ENCODE measurements at regions not wholly inside any gene's neighbourhood (a gene's known extent, or its start where the extent isn't known, plus 50 kb on each side); places are given as distances from the start of the nearest gene placed in this dataset.

DNA sequence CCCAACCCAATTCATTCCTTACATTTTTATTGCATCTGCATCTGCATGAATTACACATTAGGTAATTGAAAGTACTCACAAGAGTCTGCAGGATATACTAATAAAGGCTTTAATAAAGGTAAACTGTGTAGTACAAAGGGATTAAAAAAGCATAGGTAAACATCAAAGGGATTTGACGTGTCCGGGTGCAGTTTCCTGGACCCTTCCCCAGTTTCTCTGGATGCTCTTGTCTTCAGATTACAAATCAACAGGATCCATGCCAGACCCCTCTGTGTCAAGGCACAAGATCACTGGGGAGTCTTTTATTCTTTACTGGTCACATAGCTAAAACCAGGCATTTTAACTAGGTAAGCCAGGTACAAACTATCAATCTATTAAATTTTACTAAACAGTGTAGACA, 177.2 kb upstream of the TYRP1 start:
- TF ChIP-seq, protein P1, sequence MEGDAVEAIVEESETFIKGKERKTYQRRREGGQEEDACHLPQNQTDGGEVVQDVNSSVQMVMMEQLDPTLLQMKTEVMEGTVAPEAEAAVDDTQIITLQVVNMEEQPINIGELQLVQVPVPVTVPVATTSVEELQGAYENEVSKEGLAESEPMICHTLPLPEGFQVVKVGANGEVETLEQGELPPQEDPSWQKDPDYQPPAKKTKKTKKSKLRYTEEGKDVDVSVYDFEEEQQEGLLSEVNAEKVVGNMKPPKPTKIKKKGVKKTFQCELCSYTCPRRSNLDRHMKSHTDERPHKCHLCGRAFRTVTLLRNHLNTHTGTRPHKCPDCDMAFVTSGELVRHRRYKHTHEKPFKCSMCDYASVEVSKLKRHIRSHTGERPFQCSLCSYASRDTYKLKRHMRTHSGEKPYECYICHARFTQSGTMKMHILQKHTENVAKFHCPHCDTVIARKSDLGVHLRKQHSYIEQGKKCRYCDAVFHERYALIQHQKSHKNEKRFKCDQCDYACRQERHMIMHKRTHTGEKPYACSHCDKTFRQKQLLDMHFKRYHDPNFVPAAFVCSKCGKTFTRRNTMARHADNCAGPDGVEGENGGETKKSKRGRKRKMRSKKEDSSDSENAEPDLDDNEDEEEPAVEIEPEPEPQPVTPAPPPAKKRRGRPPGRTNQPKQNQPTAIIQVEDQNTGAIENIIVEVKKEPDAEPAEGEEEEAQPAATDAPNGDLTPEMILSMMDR (conservative IDR thresholded peaks at IDR 0.05; ENCODE audit: low read depth, low read length) = no peak
- TF ChIP-seq POLR2A (IDR thresholded peaks at IDR 0.05; ENCODE audit: low read depth, low read length) = no peak
- no peak for TF ChIP-seq FOS (IDR thresholded peaks at IDR 0.05; ENCODE audit: low read depth, low read length)
- no peak for TF ChIP-seq MAFK (IDR thresholded peaks at IDR 0.05; ENCODE audit: low read depth, low read length)
- no peak for TF ChIP-seq BHLHE40 (IDR thresholded peaks at IDR 0.05; ENCODE audit: low read depth, low read length)
- no peak for TF ChIP-seq RAD21 (IDR thresholded peaks at IDR 0.05; ENCODE audit: low read length)

Measured in IMR-90 (cell line).